22Rv1 (cell line): ENCODE measurements at regions not wholly inside any gene's neighbourhood (a gene's known extent, or its start where the extent isn't known, plus 50 kb on each side); places are given as distances from the start of the nearest gene placed in this dataset.

ENCODE experiments used
- H3K27ac ChIP-seq: fragments of 450-650 bp; 2 replicates; pipeline ENCODE4 v1.5.1; 2017
- ZFX ChIP-seq: fragments of 450-650 bp; IDR thresholded peaks from 2 replicates; pipeline ENCODE4 v1.6.1; 2017; ENCODE audit warnings: antibody characterized with exemption, borderline replicate concordance
- TF ChIP-seq, protein P1 (sequence below): fragments of 450-650 bp; IDR thresholded peaks from 2 replicates; pipeline ENCODE4 v1.5.1; 2017; ENCODE audit warnings: mild to moderate bottlenecking

DNA sequence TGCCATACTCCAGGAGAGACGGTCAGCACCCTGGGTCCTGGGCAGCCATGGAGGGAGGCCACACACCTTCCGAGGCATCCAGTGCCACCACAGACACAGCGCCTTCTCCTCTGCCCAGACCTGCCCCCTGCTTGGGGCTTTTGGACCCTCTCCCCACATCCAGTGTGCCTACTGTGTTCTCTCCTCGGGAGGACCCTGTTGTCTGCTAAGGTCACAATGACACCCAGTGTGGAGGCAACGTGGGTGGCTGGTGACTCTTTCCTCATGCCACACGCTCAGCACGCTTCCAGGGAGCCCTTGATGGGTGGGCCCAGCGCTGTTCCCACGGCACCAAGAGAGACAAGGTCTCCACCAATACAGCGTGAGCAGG is 251.9 kb downstream of the EIPR1 start:
- no peak overlapping the region for H3K27ac ChIP-seq
- TF ChIP-seq ZFX: no peak
- TF ChIP-seq, protein P1, sequence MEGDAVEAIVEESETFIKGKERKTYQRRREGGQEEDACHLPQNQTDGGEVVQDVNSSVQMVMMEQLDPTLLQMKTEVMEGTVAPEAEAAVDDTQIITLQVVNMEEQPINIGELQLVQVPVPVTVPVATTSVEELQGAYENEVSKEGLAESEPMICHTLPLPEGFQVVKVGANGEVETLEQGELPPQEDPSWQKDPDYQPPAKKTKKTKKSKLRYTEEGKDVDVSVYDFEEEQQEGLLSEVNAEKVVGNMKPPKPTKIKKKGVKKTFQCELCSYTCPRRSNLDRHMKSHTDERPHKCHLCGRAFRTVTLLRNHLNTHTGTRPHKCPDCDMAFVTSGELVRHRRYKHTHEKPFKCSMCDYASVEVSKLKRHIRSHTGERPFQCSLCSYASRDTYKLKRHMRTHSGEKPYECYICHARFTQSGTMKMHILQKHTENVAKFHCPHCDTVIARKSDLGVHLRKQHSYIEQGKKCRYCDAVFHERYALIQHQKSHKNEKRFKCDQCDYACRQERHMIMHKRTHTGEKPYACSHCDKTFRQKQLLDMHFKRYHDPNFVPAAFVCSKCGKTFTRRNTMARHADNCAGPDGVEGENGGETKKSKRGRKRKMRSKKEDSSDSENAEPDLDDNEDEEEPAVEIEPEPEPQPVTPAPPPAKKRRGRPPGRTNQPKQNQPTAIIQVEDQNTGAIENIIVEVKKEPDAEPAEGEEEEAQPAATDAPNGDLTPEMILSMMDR: no peak

DNA sequence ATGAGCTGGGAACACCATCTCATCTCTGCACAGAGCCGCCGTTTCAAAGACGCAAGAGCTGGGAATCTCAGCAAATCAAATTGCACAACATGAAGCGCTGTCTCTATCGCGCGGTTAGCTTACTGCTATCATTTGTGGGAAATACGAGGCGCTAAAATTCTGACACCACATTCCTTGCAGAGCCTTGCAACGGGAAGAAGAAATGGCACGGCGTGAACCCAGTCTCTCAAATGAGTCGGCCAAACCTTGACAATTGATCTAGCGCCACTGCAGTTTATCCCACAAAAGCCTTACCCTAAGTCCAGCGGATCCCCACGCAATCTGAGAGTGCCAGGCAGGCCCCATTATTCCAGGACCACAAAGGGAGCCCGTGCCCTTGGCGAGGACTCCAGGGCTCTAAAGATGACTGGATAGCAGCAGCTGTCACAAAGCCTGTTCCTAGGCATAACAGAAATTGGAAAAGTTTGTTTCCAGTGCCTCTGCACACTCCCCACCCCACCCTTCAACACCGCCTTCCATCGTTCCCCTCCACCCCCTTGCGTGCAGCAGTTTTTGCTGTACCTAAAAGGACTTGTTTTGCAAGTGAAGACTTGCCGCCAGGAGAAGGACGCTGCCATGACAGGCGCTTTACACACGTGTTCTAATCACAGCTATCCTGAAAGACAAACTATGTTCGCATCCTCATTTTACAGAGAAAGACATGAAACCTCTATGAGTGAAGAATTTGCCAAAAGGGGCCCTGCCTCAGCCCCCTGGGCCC is 252.4 kb downstream of the EIPR1 start:
- no peak overlapping the region for H3K27ac ChIP-seq
- TF ChIP-seq ZFX: no peak
- TF ChIP-seq, protein P1: no peak

DNA sequence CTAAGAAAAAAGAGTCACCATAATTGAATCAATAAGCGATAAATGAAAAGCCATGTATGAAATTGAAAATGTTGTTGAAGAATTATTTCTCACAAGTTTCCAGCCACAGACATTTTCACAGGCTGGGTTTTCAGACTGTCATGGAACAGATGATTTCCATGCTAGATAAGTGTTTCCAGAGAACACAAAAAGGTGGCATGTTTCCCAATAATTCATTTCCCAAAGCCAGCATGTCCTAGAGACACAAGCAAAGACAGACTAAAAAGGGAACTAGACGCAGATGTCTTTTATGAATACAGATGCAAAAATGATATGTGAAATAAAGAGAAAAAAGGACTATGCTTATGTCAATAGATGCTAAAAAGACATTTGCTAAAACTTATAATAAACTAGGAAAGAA is 255.1 kb downstream of the EIPR1 start:
- TF ChIP-seq, protein P1: no peak
- no peak for TF ChIP-seq ZFX
- H3K27ac ChIP-seq: no peak overlapping the region

DNA sequence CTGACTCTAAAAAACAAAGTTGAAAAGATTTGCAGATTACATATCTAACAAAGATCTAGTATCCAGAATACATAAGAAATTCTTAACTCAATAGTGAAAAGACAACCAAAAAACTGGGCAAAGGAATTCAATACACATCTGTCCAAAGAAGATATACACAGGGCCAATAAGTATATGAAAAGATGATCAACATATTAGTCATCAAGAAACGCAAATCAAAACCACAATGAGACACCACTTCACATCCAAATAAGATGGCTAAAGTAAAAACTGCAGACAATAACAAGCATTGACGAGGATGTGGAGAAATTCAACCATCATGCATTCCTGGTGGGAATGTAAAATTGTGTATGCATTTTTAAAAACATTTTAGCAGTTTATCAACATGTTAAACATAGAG is 256.0 kb downstream of the EIPR1 start:
- no peak overlapping the region for H3K27ac ChIP-seq
- no peak for TF ChIP-seq ZFX
- TF ChIP-seq, protein P1: no peak

DNA sequence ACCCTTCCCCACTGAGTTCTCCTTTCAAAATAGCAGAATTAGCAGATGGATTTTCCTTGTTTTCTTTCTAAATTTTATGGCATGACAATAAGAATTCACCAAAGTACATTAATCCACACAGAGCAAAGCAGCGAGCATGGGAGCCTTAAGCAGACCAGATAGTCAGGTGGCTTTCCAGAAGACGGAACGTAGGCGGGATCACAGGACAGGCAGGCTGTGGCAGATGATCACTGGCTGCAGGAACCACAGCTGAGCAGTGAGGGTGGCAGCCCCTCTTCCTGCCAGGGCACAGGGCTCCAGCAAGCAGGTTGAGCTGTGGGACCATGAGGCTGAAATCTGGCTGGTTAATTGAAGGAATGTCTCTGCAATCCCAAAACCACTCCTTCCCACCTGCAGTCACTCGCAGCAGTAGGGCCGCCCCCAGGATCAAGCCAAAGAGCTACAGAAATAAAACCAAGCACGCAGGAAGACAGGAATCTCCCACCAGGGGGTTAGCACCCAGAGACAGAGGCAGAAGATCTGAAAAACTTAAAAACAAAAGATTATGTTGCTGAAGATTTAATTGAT is 259.9 kb downstream of the EIPR1 start:
- no peak overlapping the region for H3K27ac ChIP-seq
- TF ChIP-seq, protein P1: no peak
- TF ChIP-seq ZFX: no peak

DNA sequence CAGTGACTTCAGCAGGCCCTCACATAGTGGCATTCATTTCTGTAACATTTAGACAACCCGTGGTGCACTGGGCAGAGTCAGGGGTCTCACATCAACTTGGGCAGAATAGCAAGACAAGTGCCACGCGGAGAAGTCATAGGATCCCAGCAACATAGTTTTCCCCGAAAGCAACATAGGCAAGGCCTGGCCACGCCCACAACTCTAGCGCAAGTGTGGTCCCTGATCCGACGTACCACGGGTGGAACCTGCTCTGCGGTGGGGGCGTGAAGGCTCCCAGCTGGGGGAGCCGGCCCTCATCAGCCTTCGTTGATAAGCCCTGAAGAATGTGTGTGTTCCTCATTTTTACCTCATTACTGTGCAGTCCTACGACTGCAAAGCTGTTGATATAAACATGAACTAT is 261.2 kb downstream of the EIPR1 start:
- TF ChIP-seq ZFX: no peak
- TF ChIP-seq, protein P1: no peak
- H3K27ac ChIP-seq: no peak overlapping the region

DNA sequence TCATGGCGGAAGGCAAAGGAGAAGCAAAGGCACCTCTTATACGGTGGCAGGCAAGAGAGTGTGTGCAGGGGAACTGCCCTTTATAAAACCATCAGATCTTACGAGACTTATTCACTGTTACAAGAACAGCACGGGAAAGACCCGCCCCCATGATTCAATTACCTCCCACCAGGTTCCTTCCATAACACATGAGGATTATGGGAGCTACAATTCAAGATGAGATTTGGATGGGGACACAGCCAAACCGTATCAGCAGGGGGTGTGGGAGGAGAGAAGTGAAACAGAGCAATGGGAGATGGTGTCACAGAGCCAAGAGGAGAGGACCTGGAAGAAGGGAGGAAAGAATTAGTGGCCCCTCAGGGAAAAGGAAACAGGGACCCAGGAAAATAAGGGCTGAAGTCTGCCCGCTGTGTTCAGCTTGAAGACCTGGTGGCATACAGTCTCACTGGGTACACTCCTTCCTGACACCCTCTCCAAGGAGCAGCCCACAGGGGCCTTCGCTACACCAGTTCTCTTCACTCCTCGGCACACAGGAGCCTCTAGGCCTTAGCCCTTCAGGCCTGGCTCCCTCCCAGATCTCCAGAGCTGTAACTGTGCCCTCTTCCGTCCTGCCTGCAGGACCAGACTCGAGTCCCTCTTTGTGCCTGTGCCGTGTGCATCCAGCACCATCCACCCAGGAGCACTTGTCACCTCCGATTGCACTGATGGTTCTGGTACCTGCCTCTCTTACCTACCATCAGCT is 262.1 kb downstream of the EIPR1 start:
- H3K27ac ChIP-seq: no peak overlapping the region
- TF ChIP-seq ZFX: no peak
- TF ChIP-seq, protein P1: no peak
